ENCODE measurements at regions not wholly inside any gene's neighbourhood (a gene's known extent, or its start where the extent isn't known, plus 50 kb on each side); places are given as distances from the start of the nearest gene placed in this dataset.

GRCh38 chr15:95319242-95319641 is 1011.3 kb upstream of the NR2F2 start:
- DNase-seq (ENCODE audit: low read depth, low spot score): no peak

GRCh38 chr15:95323796-95324195 is 1006.7 kb upstream of the NR2F2 start:
- DNase-seq (ENCODE audit: low read depth, low spot score): no peak

GRCh38 chr15:95324656-95325055 is 1005.8 kb upstream of the NR2F2 start:
- DNase-seq (ENCODE audit: low read depth, low spot score): no peak

GRCh38 chr15:95325763-95326404 is 1004.6 kb upstream of the NR2F2 start:
- DNase-seq (ENCODE audit: low read depth, low spot score): peak; percentile 90

GRCh38 chr15:95326431-95327182 is 1003.9 kb upstream of the NR2F2 start:
- no peak for DNase-seq (ENCODE audit: low read depth, low spot score)

- no peak for DNase-seq (ENCODE audit: low read depth, low spot score)
These were observed 1003.3 kb upstream of the NR2F2 start for GRCh38 chr15:95327183-95327525.

GRCh38 chr15:95327661-95328060 is 1002.8 kb upstream of the NR2F2 start:
- no peak for DNase-seq (ENCODE audit: low read depth, low spot score)

GRCh38 chr15:95328559-95328958 is 1001.9 kb upstream of the NR2F2 start:
- no peak for DNase-seq (ENCODE audit: low read depth, low spot score)

GRCh38 chr15:95329362-95329761 is 1001.1 kb upstream of the NR2F2 start:
- DNase-seq (ENCODE audit: low read depth, low spot score): no peak

- DNase-seq (ENCODE audit: low read depth, low spot score): no peak
These were observed 988.8 kb upstream of the NR2F2 start for GRCh38 chr15:95341686-95342085.

GRCh38 chr15:95345867-95346266 is 984.6 kb upstream of the NR2F2 start:
- DNase-seq (ENCODE audit: low read depth, low spot score): no peak

GRCh38 chr15:95346721-95347475 is 983.6 kb upstream of the NR2F2 start:
- DNase-seq (ENCODE audit: low read depth, low spot score): no peak

GRCh38 chr15:95347837-95348236 is 982.7 kb upstream of the NR2F2 start:
- DNase-seq (ENCODE audit: low read depth, low spot score): no peak

- no peak for DNase-seq (ENCODE audit: low read depth, low spot score)
These were observed 979.6 kb upstream of the NR2F2 start for GRCh38 chr15:95350908-95351307.

- DNase-seq (ENCODE audit: low read depth, low spot score): no peak
These were observed 977.8 kb upstream of the NR2F2 start for GRCh38 chr15:95352631-95353187.

GRCh38 chr15:95353512-95353911 is 977.0 kb upstream of the NR2F2 start:
- no peak for DNase-seq (ENCODE audit: low read depth, low spot score)

GRCh38 chr15:95359966-95360365 is 970.5 kb upstream of the NR2F2 start:
- no peak for DNase-seq (ENCODE audit: low read depth, low spot score)

GRCh38 chr15:95362306-95362705 is 968.2 kb upstream of the NR2F2 start:
- no peak for DNase-seq (ENCODE audit: low read depth, low spot score)

- DNase-seq (ENCODE audit: low read depth, low spot score): no peak
These were observed 966.9 kb upstream of the NR2F2 start for GRCh38 chr15:95363646-95364045.

- DNase-seq (ENCODE audit: low read depth, low spot score): peak; percentile 36
These were observed 964.9 kb upstream of the NR2F2 start for GRCh38 chr15:95365511-95366107.

GRCh38 chr15:95368191-95368590 is 962.3 kb upstream of the NR2F2 start:
- DNase-seq (ENCODE audit: low read depth, low spot score): no peak

Data from brain pericyte (primary cell).